Liver (tissue), 7 donors: ENCODE measurements at regions not wholly inside any gene's neighbourhood (a gene's known extent, or its start where the extent isn't known, plus 50 kb on each side); places are given as distances from the start of the nearest gene placed in this dataset.

ENCODE experiments used
- DNase-seq: peaks from one replicate; pipeline ENCODE4 v3.0.0-alpha.2; 2017; ENCODE audit warnings: low spot score
- H3K27ac ChIP-seq, 2 donors: one replicate each; pipeline ENCODE4 v1.7.0; 2013; ENCODE audit warnings: inconsistent platforms in 2 of 2, low read length in 2 of 2, control low read depth in 1 of 2, low read depth in 1 of 2, mild to moderate bottlenecking in 1 of 2
- H3K27me3 ChIP-seq, 4 donors: one replicate each; pipeline versions ENCODE4 v1.6.1 to v1.7.0; 2013; ENCODE audit warnings: low read length in 3 of 4, inconsistent platforms in 1 of 4, mild to moderate bottlenecking in 1 of 4, moderate library complexity in 1 of 4; ENCODE audit not compliant: control insufficient read depth in 4 of 4, insufficient read depth in 4 of 4
- H3K36me3 ChIP-seq, 4 donors: one replicate each; pipeline versions ENCODE4 v1.6.1 to v1.7.0; 2013; ENCODE audit warnings: low read length in 3 of 4, mild to moderate bottlenecking in 3 of 4, low read depth in 1 of 4, moderate library complexity in 1 of 4; ENCODE audit not compliant: control insufficient read depth in 4 of 4, insufficient read depth in 3 of 4
- H3K4me1 ChIP-seq, 4 donors: one replicate each; pipeline versions ENCODE4 v1.6.1 to v1.7.0; 2013; ENCODE audit warnings: low read length in 3 of 4, mild to moderate bottlenecking in 3 of 4, moderate library complexity in 1 of 4; ENCODE audit not compliant: control insufficient read depth in 4 of 4, insufficient read depth in 4 of 4
- H3K4me3 ChIP-seq, 3 donors: one replicate each; pipeline versions ENCODE4 v1.6.1 to v1.7.0; 2013; ENCODE audit warnings: low read length in 3 of 3, control low read depth in 1 of 3, low read depth in 1 of 3, mild to moderate bottlenecking in 1 of 3
- H3K9ac ChIP-seq, 2 donors: one replicate each; pipeline ENCODE4 v1.7.0; 2013; ENCODE audit warnings: low read length in 2 of 2, mild to moderate bottlenecking in 2 of 2, moderate library complexity in 2 of 2, control low read depth in 1 of 2, low read depth in 1 of 2
- H3K9me3 ChIP-seq, 4 donors: one replicate each; pipeline versions ENCODE4 v1.6.1 to v1.7.0; 2013; ENCODE audit warnings: low read length in 3 of 4; ENCODE audit not compliant: control insufficient read depth in 4 of 4
- ATF3 ChIP-seq: IDR thresholded peaks from 2 replicates; pipeline ENCODE4 v1.6.1; 2016; ENCODE audit warnings: antibody characterized with exemption
- EGR1 ChIP-seq, 2 donors: IDR thresholded peaks; 2 replicates each; pipeline ENCODE4 v1.6.1; 2016 to 2018; ENCODE audit warnings: antibody characterized with exemption in 2 of 2, low read depth in 2 of 2
- FOXA1 ChIP-seq: IDR thresholded peaks from 2 replicates; pipeline ENCODE4 v1.6.1; 2016; ENCODE audit warnings: antibody characterized with exemption
- FOXA2 ChIP-seq: IDR thresholded peaks from 2 replicates; pipeline ENCODE4 v1.6.1; 2016; ENCODE audit warnings: antibody characterized with exemption
- GABPA ChIP-seq, 2 donors: IDR thresholded peaks in 1 of 2; conservative IDR thresholded peaks in 1 of 2; 2 replicates each; pipeline ENCODE4 v1.6.1; 2016; ENCODE audit warnings: antibody characterized with exemption in 2 of 2, mild to moderate bottlenecking in 1 of 2, moderate library complexity in 1 of 2
- HNF4A ChIP-seq, 2 donors: conservative IDR thresholded peaks; 2 replicates each; pipeline ENCODE4 v1.6.1; 2016; ENCODE audit warnings: antibody characterized with exemption in 2 of 2, mild to moderate bottlenecking in 2 of 2
- HNF4G ChIP-seq: IDR thresholded peaks from 2 replicates; pipeline ENCODE4 v1.6.1; 2016; ENCODE audit warnings: antibody characterized with exemption
- JUND ChIP-seq, 2 donors: IDR thresholded peaks; 2 replicates each; pipeline ENCODE4 v1.6.1; 2016; ENCODE audit warnings: antibody characterized with exemption in 2 of 2
- MAX ChIP-seq: IDR thresholded peaks from 2 replicates; pipeline ENCODE4 v1.6.1; 2016; ENCODE audit warnings: antibody characterized with exemption
- NR2F2 ChIP-seq: IDR thresholded peaks from 2 replicates; pipeline ENCODE4 v1.6.1; 2016; ENCODE audit warnings: antibody characterized with exemption
- RAD21 ChIP-seq, 2 donors: IDR thresholded peaks; 2 replicates each; pipeline ENCODE4 v1.6.1; 2016; ENCODE audit warnings: antibody characterized with exemption in 2 of 2, mild to moderate bottlenecking in 2 of 2
- REST ChIP-seq: IDR thresholded peaks from 2 replicates; pipeline ENCODE4 v1.6.1; 2016; ENCODE audit warnings: antibody characterized with exemption, mild to moderate bottlenecking
- RXRA ChIP-seq, 2 donors: IDR thresholded peaks; 2 replicates each; pipeline ENCODE4 v1.6.1; 2017 to 2018; ENCODE audit warnings: antibody characterized with exemption in 2 of 2, mild to moderate bottlenecking in 1 of 2
- SP1 ChIP-seq: IDR thresholded peaks from 2 replicates; pipeline ENCODE4 v1.6.1; 2018; ENCODE audit warnings: antibody characterized with exemption, mild to moderate bottlenecking
- TAF1 ChIP-seq: conservative IDR thresholded peaks from 2 replicates; pipeline ENCODE4 v1.6.1; 2016; ENCODE audit warnings: antibody characterized with exemption, mild to moderate bottlenecking
- YY1 ChIP-seq: IDR thresholded peaks from 2 replicates; pipeline ENCODE4 v1.6.1; 2016; ENCODE audit warnings: antibody characterized with exemption, mild to moderate bottlenecking
- ZBTB33 ChIP-seq: IDR thresholded peaks from 2 replicates; pipeline ENCODE4 v1.6.1; 2016; ENCODE audit warnings: antibody characterized with exemption
- WGBS: extraction: QIAGEN DNeasy Blood & Tissue Kit; methylation state at CpG from one replicate; pipeline ENCODE4 v1.1.7; 2013; 5-methylcytosine and 5-hydroxymethylcytosine counted together
- donor health status: healthy.
- donor health status: healthy.
- donor health status: healthy.
- donor health status: healthy.

- TF ChIP-seq JUND (IDR thresholded peaks at IDR 0.05) (no peak), RAD21 (IDR thresholded peaks at IDR 0.05) (no peak), FOXA1 (no peak), HNF4G (no peak), FOXA2 (no peak), YY1 (no peak), HNF4A (conservative IDR thresholded peaks at IDR 0.05) (no peak), EGR1 (IDR thresholded peaks at IDR 0.05; ENCODE audit: low read depth in 2 of 2) (no peak), ATF3 (no peak), RXRA (IDR thresholded peaks at IDR 0.05) (no peak), TAF1 (no peak)
Measured at GRCh38 chr20:42003380-42003779, 385.2 kb upstream of the CHD6 start (continued).

GRCh38 chr20:41998539-41999341, 380.6 kb upstream of the CHD6 start:
- no peak overlapping the region for H3K9ac ChIP-seq
- H3K36me3 ChIP-seq = no peaks in the 10 kb centered on the region
- TF ChIP-seq GABPA (IDR thresholded peaks at IDR 0.05 in 1 of 2, conservative IDR thresholded peaks at IDR 0.05 in 1 of 2) (no peak), RXRA (IDR thresholded peaks at IDR 0.05) (no peak), NR2F2 (no peak), ATF3 (no peak), MAX (no peak), SP1 (no peak), RAD21 (IDR thresholded peaks at IDR 0.05) (no peak), TAF1 (no peak), HNF4A (conservative IDR thresholded peaks at IDR 0.05) (no peak), HNF4G (no peak), YY1 (no peak), EGR1 (IDR thresholded peaks at IDR 0.05; ENCODE audit: low read depth in 2 of 2) (no peak), REST (no peak), FOXA2 (no peak), ZBTB33 (no peak)
- peaks cover 0 to 3% (median 0%) of the 10 kb centered on the region in 4 donors for H3K27me3 ChIP-seq
- WGBS = 88% methylated on average over 92 of the region's 92 CpGs
- no peaks in the 10 kb centered on the region for H3K9me3 ChIP-seq
- H3K4me3 ChIP-seq = no peak overlapping the region
- no peaks in the 10 kb centered on the region for H3K4me1 ChIP-seq
- DNase-seq = no peak
- no peak overlapping the region for H3K27ac ChIP-seq
